Ectodermal cell (in vitro differentiated cells): ENCODE measurements at regions not wholly inside any gene's neighbourhood (a gene's known extent, or its start where the extent isn't known, plus 50 kb on each side); places are given as distances from the start of the nearest gene placed in this dataset.
"Not testable (repeated sequence)": the region's sequence is repeated elsewhere in the genome, so short reads cannot be mapped to it uniquely, and the experiment has no call there.

ENCODE experiments used
- H3K27ac ChIP-seq: 2 replicates; pipeline ENCODE4 v1.7.0; 2013; ENCODE audit warnings: mild to moderate bottlenecking, low read depth, low read length; ENCODE audit not compliant: insufficient read depth, poor library complexity, severe bottlenecking
- H3K27me3 ChIP-seq: 2 replicates; pipeline ENCODE4 v1.7.0; 2013; ENCODE audit warnings: mild to moderate bottlenecking, low read length; ENCODE audit not compliant: insufficient read depth, control insufficient read depth, poor library complexity, severe bottlenecking
- H3K36me3 ChIP-seq: one replicate; pipeline ENCODE4 v1.7.0; 2013; ENCODE audit warnings: low read length; ENCODE audit not compliant: control insufficient read depth, insufficient read depth
- H3K4me1 ChIP-seq: one replicate; pipeline ENCODE4 v1.7.0; 2013; ENCODE audit warnings: low read length; ENCODE audit not compliant: control insufficient read depth, insufficient read depth
- H3K4me3 ChIP-seq: 2 replicates; pipeline ENCODE4 v1.7.0; 2013; ENCODE audit warnings: low read depth, low read length, control low read depth; ENCODE audit not compliant: insufficient read depth
- H3K9me3 ChIP-seq: 2 replicates; pipeline ENCODE4 v1.7.0; 2013; ENCODE audit warnings: mild to moderate bottlenecking, low read length, moderate library complexity; ENCODE audit not compliant: control insufficient read depth
- WGBS, 2 experiments: methylation state at CpG; one replicate each; pipeline ENCODE4 v1.1.7; 2013; ENCODE audit warnings: missing lambda C conversion rate in 2 of 2; 5-methylcytosine and 5-hydroxymethylcytosine counted together

DNA sequence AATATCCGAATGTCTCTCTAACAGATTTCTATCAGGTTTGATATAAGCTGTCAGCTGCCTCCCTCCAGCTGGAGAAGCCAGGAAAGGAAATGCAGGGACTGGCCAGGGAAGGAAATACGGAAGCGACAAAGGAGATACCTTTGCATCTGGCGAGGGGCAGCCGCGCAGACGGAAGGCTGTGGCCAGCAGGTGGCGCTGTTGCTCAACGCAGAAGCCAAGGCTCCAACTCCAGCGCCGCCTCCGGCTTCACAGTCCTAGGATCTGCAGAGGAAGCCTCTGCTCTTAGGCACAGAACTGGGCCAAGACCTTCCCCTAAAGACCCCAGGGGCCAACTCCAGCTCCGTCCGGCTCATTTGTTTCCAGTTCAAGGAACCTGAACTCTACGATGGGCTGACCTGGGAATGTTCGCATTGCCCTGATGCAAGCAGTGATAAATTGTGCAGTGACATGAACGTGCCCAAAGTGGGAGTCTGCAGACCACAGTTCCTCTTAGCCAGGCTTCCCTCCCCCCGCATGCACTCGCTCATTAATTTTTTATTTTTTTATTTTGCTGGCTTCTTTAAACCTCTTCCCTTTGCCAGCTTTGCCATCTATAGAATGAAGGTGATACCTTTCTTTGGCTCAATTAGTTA, 97.3 kb upstream of the LYZL2 start:
- H3K4me3 ChIP-seq, H3K27me3 ChIP-seq, H3K36me3 ChIP-seq, H3K27ac ChIP-seq, H3K9me3 ChIP-seq, H3K4me1 ChIP-seq: not testable (repeated sequence)
- WGBS, 2 experiments, result 24 to 26% methylated on average over 18 to 19 of the region's 19 CpGs

GRCh38 chr10:30725661-30726060, 96.1 kb upstream of the LYZL2 start:
- 92 to 95% methylated on average over 10 of the region's 10 CpGs for WGBS, 2 experiments
- Histone ChIP-seq H3K27ac (no peak overlapping the region), H3K9me3 (no peaks in the 10 kb centered on the region), H3K4me1 (no peaks in the 10 kb centered on the region), H3K27me3 (no peaks in the 10 kb centered on the region), H3K36me3 (no peaks in the 10 kb centered on the region), H3K4me3 (no peak overlapping the region)

DNA sequence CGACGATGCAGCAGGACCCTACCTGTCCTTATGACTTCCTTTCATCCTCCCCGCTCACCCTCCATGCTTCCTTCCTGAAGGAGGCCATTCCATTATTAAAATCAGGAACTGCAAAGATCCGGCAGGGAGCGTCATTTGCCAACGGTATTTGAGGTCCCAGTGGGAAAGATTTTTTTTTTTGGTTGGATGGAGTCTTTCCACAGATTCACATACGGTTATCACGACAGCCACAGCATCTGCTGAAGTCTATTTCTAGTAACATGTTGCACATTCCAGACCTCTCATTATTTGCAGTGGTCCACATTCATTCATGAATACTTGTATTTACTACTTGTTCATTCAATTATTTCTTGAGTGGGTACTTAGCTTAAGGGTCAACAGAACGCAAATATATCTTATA, 94.7 kb upstream of the LYZL2 start:
- Histone ChIP-seq H3K4me3 (no peak overlapping the region), H3K9me3 (no peaks in the 10 kb centered on the region), H3K27ac (no peak overlapping the region), H3K27me3 (no peaks in the 10 kb centered on the region), H3K36me3 (no peaks in the 10 kb centered on the region), H3K4me1 (no peaks in the 10 kb centered on the region)
- 94 to 100% methylated on average over 9 of the region's 9 CpGs for WGBS, 2 experiments

- H3K4me3 ChIP-seq, result no peak overlapping the region
- H3K4me1 ChIP-seq, result no peaks in the 10 kb centered on the region
- no peak overlapping the region for H3K27ac ChIP-seq
- no peaks in the 10 kb centered on the region for H3K9me3 ChIP-seq
- 74 to 78% methylated on average over 10 of the region's 10 CpGs for WGBS, 2 experiments
- H3K36me3 ChIP-seq, result no peaks in the 10 kb centered on the region
- no peaks in the 10 kb centered on the region for H3K27me3 ChIP-seq
Measured at GRCh38 chr10:30722956-30723620, 93.5 kb upstream of the LYZL2 start.

DNA sequence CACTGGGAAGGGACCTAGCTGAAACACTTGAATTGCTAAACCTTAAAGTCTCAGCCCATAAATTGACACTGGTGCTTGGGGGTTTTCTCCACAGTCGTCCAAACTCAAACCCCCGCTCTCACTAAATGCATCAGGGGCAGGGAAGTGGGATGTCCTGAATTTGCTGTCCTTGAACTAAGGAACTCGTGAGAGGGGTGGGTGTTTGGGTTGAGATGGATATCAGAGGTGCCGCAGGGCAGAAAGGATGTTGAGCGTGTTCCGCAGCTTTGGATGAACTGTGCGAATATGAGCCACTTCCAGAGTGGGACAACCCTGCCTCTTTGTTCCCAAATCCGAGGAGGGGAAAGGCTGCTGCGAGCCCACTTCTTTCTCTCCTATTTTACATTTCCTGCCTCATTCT, 90.3 kb upstream of the LYZL2 start:
- H3K4me3 ChIP-seq, result no peak overlapping the region
- 82 to 83% methylated on average over 9 of the region's 9 CpGs for WGBS, 2 experiments
- no peaks in the 10 kb centered on the region for H3K9me3 ChIP-seq

DNA sequence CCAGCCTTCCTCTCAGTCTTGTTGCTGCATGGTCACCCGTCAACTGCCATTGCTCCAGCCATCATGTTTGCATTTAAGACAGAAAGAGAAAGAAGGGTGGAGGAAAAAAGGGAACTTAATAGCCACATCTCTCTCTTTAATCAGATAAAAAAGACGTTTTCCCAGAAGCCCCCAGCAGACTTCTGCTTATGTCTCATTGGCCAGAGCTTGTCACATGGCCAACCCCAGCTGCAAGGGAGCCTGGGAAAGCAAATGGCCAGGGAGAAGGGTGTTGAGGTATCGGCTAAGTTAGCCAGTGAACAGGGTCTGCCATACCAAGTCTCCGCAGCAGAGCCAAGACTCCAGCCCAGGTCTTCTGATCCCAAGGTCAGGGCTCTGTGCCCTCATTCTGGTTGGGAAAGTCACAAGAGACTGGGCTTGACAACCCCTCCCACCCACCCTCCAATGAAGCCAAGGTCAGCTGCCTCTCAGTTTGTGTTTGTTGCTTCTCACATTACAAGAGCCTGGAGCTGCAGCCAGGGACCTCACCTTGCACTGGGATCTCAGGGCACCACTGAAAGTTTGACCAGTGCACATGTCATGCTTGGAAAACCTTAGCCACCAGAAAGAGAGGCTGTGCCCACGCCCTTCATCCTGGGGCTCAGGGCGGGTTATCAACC, 80.3 kb upstream of the LYZL2 start:
- no peaks in the 10 kb centered on the region for H3K27me3 ChIP-seq
- WGBS, 2 experiments, result 92 to 94% methylated on average over 5 to 6 of the region's 6 CpGs

More for the DNA sequence above, 90.3 kb upstream of the LYZL2 start:
- H3K27ac ChIP-seq, result no peak overlapping the region
- H3K27me3 ChIP-seq, result no peaks in the 10 kb centered on the region
- no peaks in the 10 kb centered on the region for H3K36me3 ChIP-seq
- no peaks in the 10 kb centered on the region for H3K4me1 ChIP-seq

DNA sequence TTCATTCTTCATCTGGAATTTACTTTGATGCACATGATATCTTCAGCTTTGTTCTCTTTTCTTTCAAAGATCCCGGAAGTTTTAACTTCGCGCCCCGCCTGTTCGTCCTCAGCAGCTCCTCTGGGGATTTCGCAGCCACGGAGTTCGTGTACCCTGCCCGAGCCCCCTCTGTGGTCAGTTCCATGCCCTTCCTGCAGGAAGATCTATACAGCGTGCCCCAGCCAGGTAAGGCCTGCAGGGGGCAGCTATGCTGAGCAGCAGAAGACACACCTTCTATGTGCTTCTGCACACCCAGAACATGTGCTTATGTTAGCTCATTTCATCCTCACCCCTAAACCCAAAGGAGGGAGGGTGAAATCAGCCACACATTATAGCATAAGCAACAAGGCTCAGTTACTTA, 79.7 kb upstream of the LYZL2 start:
- Histone ChIP-seq H3K27ac (no peak overlapping the region), H3K4me1 (peaks cover 3% of the 10 kb centered on the region), H3K4me3 (no peak overlapping the region), H3K27me3 (no peaks in the 10 kb centered on the region), H3K36me3 (no peaks in the 10 kb centered on the region), H3K9me3 (no peaks in the 10 kb centered on the region)
- 90 to 91% methylated on average over 10 of the region's 10 CpGs for WGBS, 2 experiments

More for the DNA sequence above, 80.3 kb upstream of the LYZL2 start:
- H3K36me3 ChIP-seq, result no peaks in the 10 kb centered on the region
- H3K9me3 ChIP-seq, result no peaks in the 10 kb centered on the region
- H3K4me3 ChIP-seq, result no peak overlapping the region
- no peak overlapping the region for H3K27ac ChIP-seq
- H3K4me1 ChIP-seq, result peaks cover 3% of the 10 kb centered on the region

- Histone ChIP-seq H3K9me3 (no peaks in the 10 kb centered on the region), H3K27ac (no peak overlapping the region), H3K4me3 (no peak overlapping the region), H3K4me1 (peaks cover 3% of the 10 kb centered on the region), H3K36me3 (no peaks in the 10 kb centered on the region), H3K27me3 (no peaks in the 10 kb centered on the region)
- 85 to 100% methylated on average over 1 to 3 of the region's 3 CpGs for WGBS, 2 experiments
Measured at GRCh38 chr10:30708234-30708633, 78.7 kb upstream of the LYZL2 start.

DNA sequence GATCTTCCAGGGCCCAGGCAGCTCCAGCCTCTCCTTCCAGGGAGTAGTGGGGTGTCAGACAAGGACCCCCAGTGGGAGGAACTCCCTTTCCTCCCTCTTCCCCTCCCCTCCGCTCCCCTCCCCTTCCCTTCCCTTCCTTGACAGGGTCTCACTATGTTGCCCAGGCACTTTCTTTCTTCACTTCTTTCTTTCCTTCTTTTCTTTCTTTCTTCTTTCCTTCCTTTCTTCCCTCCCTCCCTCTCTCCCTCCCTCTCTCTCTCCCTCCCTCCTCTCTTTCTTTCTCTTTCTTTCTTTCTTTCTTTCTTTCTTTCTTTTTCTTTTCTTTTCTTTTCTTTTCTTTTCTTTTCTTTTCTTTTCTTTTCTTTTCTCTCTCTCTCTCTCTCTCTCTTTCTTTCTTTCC, 76.6 kb upstream of the LYZL2 start:
- 93 to 100% methylated on average over 1 of the region's 1 CpG for WGBS, 2 experiments
- H3K27ac ChIP-seq, H3K4me3 ChIP-seq, H3K27me3 ChIP-seq, H3K9me3 ChIP-seq, H3K36me3 ChIP-seq: not testable (repeated sequence)
- peaks cover 10% of the 10 kb centered on the region for H3K4me1 ChIP-seq

DNA sequence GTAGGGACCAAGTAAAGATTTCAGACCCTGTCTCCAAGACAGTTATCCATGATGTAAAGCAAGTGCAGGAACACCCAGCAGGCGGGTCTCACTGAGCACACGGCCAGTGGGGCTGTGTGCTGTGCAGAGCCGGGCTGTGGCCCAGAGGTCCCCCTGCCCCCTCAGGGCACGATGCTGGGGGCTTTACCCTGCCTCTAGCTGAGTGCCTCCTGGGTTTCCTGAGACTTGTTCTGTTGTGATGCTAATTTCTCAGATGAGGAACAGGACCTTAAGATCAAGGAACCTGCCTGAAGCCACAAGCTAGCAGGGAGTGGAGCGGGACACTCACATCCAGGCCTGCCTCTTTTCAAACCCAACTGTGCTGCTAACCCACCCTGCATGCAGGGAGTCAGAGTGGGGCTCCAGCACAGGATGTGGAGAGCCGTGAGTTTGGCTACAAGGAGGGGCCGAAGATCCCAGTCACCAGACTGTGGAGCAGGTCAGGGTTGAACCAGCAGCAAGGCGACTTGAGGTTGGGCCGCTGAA, 76.1 kb upstream of the LYZL2 start:
- Histone ChIP-seq H3K4me3 (no peak overlapping the region), H3K9me3 (no peaks in the 10 kb centered on the region), H3K27ac (no peak overlapping the region), H3K36me3 (no peaks in the 10 kb centered on the region), H3K27me3 (no peaks in the 10 kb centered on the region), H3K4me1 (peaks cover 13% of the 10 kb centered on the region)
- WGBS, 2 experiments, result 53 to 58% methylated on average over 9 of the region's 9 CpGs
